WTC11 (cell line): ENCODE measurements at regions not wholly inside any gene's neighbourhood (a gene's known extent, or its start where the extent isn't known, plus 50 kb on each side); places are given as distances from the start of the nearest gene placed in this dataset.
"Not testable (repeated sequence)": the region's sequence is repeated elsewhere in the genome, so short reads cannot be mapped to it uniquely, and the experiment has no call there.

ENCODE experiments used
- ATAC-seq: fragments of 200-7000 bp; cut with Tn5 transposase; 2 replicates; pipeline ENCODE4 v1.10.0; 2021; ENCODE audit warnings: mild to moderate bottlenecking, moderate library complexity
- CTCF ChIA-PET: fragments of 300-600 bp; sonication (Branson Sonifier 250); formaldehyde crosslinking; loops from one replicate; lab custom pipeline; 2021; ENCODE audit warnings: antibody characterized with exemption; lab: Charles Lee
- POLR2A ChIA-PET: fragments of 350-600 bp; sonication (Branson Sonifier 250); formaldehyde crosslinking; loops from one replicate; lab custom pipeline; 2021; ENCODE audit warnings: antibody characterized with exemption; lab: Charles Lee
- DNase-seq: peaks from one replicate; pipeline ENCODE4 v3.0.0; 2021; ENCODE audit warnings: low spot score
- H3K27ac Mint-ChIP-seq: 2 replicates; pipeline ENCODE4 v1.8.0; 2021; ENCODE audit warnings: mixed read lengths
- H3K27me3 Mint-ChIP-seq: 2 replicates; pipeline ENCODE4 v1.8.0; 2021; ENCODE audit warnings: low read depth, mild to moderate bottlenecking, moderate library complexity, mixed read lengths
- H3K36me3 Mint-ChIP-seq: 2 replicates; pipeline ENCODE4 v1.8.0; 2021; ENCODE audit warnings: mixed read lengths
- H3K4me1 Mint-ChIP-seq: 2 replicates; pipeline ENCODE4 v1.8.0; 2022; ENCODE audit warnings: mixed read lengths
- H3K4me3 Mint-ChIP-seq: 2 replicates; pipeline ENCODE4 v1.8.0; 2021; ENCODE audit warnings: mild to moderate bottlenecking, moderate library complexity, mixed read lengths
- H3K9me3 Mint-ChIP-seq: 2 replicates; pipeline ENCODE4 v1.8.0; 2021; ENCODE audit warnings: mixed read lengths
- CDX4 ChIP-seq: fragments of 250-450 bp; sonication (Bioruptor Pico); IDR thresholded peaks from 2 replicates; pipeline ENCODE4 v1.9.0; 2021; ENCODE audit warnings: moderate library complexity, mild to moderate bottlenecking, inconsistent platforms, borderline replicate concordance
- FOXP4 ChIP-seq: sonication (generic); formaldehyde crosslinking; IDR thresholded peaks from 2 replicates; pipeline ENCODE4 v1.8.0; 2022; ENCODE audit warnings: mild to moderate bottlenecking, missing genetic modification reagents
- GABPB1 ChIP-seq: sonication (generic); formaldehyde crosslinking; IDR thresholded peaks from 2 replicates; pipeline ENCODE4 v1.8.1; 2023; ENCODE audit warnings: mild to moderate bottlenecking, missing genetic modification reagents
- NFE2L1 ChIP-seq: sonication (generic); formaldehyde crosslinking; IDR thresholded peaks from 2 replicates; pipeline ENCODE4 v1.8.1; 2023; ENCODE audit warnings: missing genetic modification reagents
- NR3C1 ChIP-seq: sonication (generic); formaldehyde crosslinking; conservative IDR thresholded peaks from 2 replicates; pipeline ENCODE4 v1.8.1; 2023; ENCODE audit warnings: low read depth, mild to moderate bottlenecking, missing genetic modification reagents
- OVOL2 ChIP-seq: fragments of 250-450 bp; sonication (Bioruptor Pico); IDR thresholded peaks from 2 replicates; pipeline ENCODE4 v1.9.0; 2021; ENCODE audit warnings: mild to moderate bottlenecking, borderline replicate concordance
- PRDM15 ChIP-seq: sonication (generic); formaldehyde crosslinking; IDR thresholded peaks from 2 replicates; pipeline ENCODE4 v1.8.0; 2022; ENCODE audit warnings: missing genetic modification reagents
- ZBTB43 ChIP-seq: sonication (generic); formaldehyde crosslinking; IDR thresholded peaks from 2 replicates; pipeline ENCODE4 v1.8.1; 2023; ENCODE audit warnings: mild to moderate bottlenecking, missing genetic modification reagents
- ZNF138 ChIP-seq: sonication (generic); formaldehyde crosslinking; conservative IDR thresholded peaks from 2 replicates; pipeline ENCODE4 v1.8.1; 2022; ENCODE audit warnings: mild to moderate bottlenecking, moderate library complexity, missing genetic modification reagents
- ZNF512 ChIP-seq: sonication (generic); formaldehyde crosslinking; IDR thresholded peaks from 2 replicates; pipeline ENCODE4 v1.8.1; 2022; ENCODE audit warnings: missing genetic modification reagents, borderline replicate concordance

- no peak for DNase-seq
- no peak overlapping the region for H3K4me3 Mint-ChIP-seq
- ATAC-seq: peak; percentile 34; the same call in 1 of the 2 replicates
- H3K27ac Mint-ChIP-seq: no peak overlapping the region
- H3K9me3 Mint-ChIP-seq: peaks cover 14% of the 10 kb centered on the region
- no peak for TF ChIP-seq ZNF138 (CRISPR knock-in tag)
- TF ChIP-seq ZNF512: no peak
- TF ChIP-seq NFE2L1: no peak
- no peak for TF ChIP-seq OVOL2 (CRISPR knock-in tag)
- no peak for TF ChIP-seq CDX4
- TF ChIP-seq FOXP4 (CRISPR knock-in tag): no peak
- no peak for TF ChIP-seq PRDM15
- no peak for TF ChIP-seq NR3C1 (CRISPR knock-in tag)
- no peak for TF ChIP-seq ZBTB43 (CRISPR knock-in tag)
- H3K27me3 Mint-ChIP-seq: no peaks in the 10 kb centered on the region
- ChIA-PET CTCF (interaction anchor here (0.7 to 2.5 kb wide), 5 partner anchors 47 to 318 kb away, joined by 3 to 11 read pairs (median 3); partner anchors contain the start of gene RRBP1), POLR2A (no interaction called here)
- H3K4me1 Mint-ChIP-seq: peaks cover 36% of the 10 kb centered on the region
- no peaks in the 10 kb centered on the region for H3K36me3 Mint-ChIP-seq
Measured at GRCh38 chr20:17822540-17823408, 123.0 kb downstream of the BANF2 start.

GRCh38 chr20:17822039-17822438 is 122.3 kb downstream of the BANF2 start:
- POLR2A ChIA-PET: interaction anchor here (0.5 kb wide), 1 partner anchor 104 kb away, joined by 3 read pairs; no protein-coding TSS in a partner anchor
- TF ChIP-seq GABPB1 (peak; percentile 22; the same call in 1 of the 2 replicates), NFE2L1 (no peak)
- H3K4me3 Mint-ChIP-seq: no peak overlapping the region
- no peaks in the 10 kb centered on the region for H3K36me3 Mint-ChIP-seq
- no peaks in the 10 kb centered on the region for H3K27me3 Mint-ChIP-seq
- no peak overlapping the region for H3K27ac Mint-ChIP-seq
- DNase-seq (no peak), ATAC-seq (no peak)
- CTCF ChIA-PET: interaction anchor here (2.5 kb wide), 1 partner anchor 140 kb away, joined by 11 read pairs; the partner anchor contains the start of gene RRBP1
- H3K9me3 Mint-ChIP-seq: peaks cover 14% of the 10 kb centered on the region
- H3K4me1 Mint-ChIP-seq: peaks cover 30% of the 10 kb centered on the region

GRCh38 chr20:17821606-17822005 is 121.8 kb downstream of the BANF2 start:
- CTCF ChIA-PET: interaction anchor here (2.5 kb wide), 1 partner anchor 139 kb away, joined by 11 read pairs; the partner anchor contains the start of gene RRBP1

More at GRCh38 chr20:17821606-17822005, 121.8 kb downstream of the BANF2 start:
- H3K4me1 Mint-ChIP-seq: peaks cover 30% of the 10 kb centered on the region
- not testable (repeated sequence) for H3K27ac Mint-ChIP-seq, DNase-seq, ATAC-seq, H3K4me3 Mint-ChIP-seq, H3K27me3 Mint-ChIP-seq, H3K36me3 Mint-ChIP-seq
- POLR2A ChIA-PET: interaction anchor here (0.5 kb wide), 1 partner anchor 105 kb away, joined by 3 read pairs; no protein-coding TSS in a partner anchor
- peaks cover 14% of the 10 kb centered on the region for H3K9me3 Mint-ChIP-seq
